ENCODE measurements at regions not wholly inside any gene's neighbourhood (a gene's known extent, or its start where the extent isn't known, plus 50 kb on each side); places are given as distances from the start of the nearest gene placed in this dataset.

DNA sequence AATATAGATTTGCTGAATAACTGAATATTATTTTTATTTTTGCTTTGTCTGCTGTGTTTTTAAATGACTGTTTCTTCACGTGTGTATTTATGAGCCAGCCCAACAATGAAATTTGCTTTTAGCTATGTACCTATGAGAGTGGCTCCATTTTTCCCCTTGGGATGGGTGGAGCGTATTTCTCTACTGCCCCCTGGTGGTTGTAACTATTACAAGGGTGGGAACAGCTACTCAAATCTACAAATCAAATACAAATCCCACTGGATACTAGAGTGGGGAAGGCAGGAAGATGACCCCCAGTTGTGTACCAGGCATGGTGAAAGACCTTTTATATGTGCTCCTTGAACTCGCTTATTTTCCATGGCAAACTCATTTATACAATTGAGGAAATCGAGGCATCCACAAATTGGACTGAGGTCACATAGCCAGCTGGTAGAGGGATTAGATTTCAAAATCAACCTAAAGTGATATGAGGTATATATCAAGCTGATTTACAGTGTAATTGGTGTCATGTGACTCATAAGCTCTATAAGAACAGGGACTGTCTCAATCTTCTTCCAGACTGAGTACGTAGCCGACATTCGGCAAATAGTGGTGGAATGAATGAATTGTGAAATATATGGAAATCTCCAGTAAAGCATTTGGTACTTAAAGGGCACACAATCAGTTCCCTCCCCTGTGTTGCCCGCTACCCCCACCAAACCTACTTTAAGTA is 69.5 kb upstream of the VEPH1 start:
- in situ Hi-C loops (cut with MboI; ENCODE audit: low pct_unique_long_range_greater_than_20kb, low sequenced_read_pairs), result no loop called here
- DNase-seq, result peak; percentile 75

DNA sequence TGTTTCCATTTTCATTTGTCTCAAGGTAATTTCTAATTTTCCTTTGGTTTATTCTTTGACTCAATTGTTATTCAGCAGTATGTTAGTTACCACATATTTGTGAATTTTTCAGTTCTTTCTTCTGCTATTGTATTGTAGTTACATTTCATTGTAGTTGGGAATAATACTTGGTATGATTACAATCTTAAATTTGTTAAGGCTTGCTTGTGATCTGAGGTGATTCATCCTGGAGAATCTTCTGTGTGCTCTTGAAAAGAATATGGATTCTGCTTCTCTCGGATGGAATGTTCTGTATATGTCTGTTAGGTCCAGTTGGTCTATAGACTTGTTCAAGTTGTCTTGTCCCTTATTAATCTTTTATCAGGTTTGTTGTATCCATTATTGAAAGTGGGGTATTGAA is 63.4 kb upstream of the VEPH1 start:
- in situ Hi-C loops (cut with MboI; ENCODE audit: low pct_unique_long_range_greater_than_20kb, low sequenced_read_pairs), result no loop called here

DNA sequence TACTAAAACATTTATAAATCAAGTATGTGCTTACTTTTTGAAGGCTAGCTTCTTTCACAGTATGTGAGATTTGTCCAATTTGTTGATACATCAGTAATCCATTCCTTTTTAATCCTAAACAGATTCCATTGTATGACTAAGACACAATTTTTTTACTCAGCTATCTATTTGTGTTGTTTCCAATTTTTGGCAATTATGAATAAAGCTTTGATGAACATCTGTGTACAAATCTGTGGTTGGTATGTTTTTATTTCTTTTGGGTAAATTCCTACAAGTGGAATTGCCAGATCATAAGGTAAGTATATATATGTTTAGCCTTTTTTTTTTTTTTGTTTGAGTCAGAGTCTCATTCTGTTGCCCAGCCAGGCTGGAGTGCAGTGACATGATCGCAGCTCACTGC is 56.2 kb upstream of the VEPH1 start:
- in situ Hi-C loops (cut with MboI; ENCODE audit: low pct_unique_long_range_greater_than_20kb, low sequenced_read_pairs), result no loop called here
- DNase-seq, result no peak

More for the DNA sequence above, 63.4 kb upstream of the VEPH1 start:
- no peak for DNase-seq

Data from KBM-7 (cell line).